NCI-H82 (cell line): ENCODE measurements at regions not wholly inside any gene's neighbourhood (a gene's known extent, or its start where the extent isn't known, plus 50 kb on each side); places are given as distances from the start of the nearest gene placed in this dataset.

Experiments used
- DNase-seq: peaks from one replicate; lab custom pipeline; 2025; lab: John Stamatoyannopoulos, UW

DNA sequence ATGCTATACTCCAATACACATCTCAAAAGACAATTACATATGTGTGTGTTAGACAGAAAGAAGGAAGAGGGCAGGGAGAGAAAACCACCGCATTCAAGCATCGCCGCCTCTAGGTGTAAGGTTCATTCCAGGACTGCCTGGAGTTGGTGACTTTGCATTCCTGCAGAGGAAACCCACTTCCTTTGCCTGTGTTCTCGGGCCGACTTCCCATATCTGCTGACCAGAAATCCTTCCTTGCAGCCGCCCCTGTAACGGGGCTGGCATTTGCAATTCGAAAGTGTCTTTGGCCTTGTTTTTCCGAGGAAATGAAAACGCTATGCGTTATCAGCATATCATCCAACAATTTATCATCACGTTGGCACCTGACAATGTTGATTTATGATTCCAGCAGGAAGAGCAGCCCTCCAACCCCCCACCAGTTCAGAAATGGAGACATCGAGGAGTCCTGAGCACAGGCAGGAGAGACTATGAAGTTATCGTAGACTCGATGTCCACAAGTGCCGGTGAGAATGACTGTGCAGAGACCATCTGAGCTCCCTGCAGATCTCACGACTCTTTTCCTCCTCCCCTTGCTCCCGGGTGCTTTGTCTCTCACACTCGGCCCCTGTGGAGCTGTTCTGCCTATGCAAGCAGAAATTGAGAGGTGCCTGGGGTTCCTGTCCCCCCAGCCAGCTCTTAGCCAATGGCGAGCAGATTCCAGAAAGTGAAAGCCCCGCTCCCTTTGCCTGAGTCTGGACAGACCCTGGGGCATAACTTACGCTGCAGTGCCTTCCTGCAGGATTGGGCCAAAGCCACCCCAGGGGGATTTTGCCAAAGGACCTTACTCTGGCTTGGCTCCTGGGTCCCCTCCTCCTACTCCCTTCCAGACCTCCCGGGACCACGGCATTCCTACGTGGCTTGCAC lies 68.9 kb upstream of the FOXK1 start:
- DNase-seq, result no peak

- DNase-seq, result no peak
Measured at GRCh38 chr7:4613846-4614548, 68.1 kb upstream of the FOXK1 start.

DNA sequence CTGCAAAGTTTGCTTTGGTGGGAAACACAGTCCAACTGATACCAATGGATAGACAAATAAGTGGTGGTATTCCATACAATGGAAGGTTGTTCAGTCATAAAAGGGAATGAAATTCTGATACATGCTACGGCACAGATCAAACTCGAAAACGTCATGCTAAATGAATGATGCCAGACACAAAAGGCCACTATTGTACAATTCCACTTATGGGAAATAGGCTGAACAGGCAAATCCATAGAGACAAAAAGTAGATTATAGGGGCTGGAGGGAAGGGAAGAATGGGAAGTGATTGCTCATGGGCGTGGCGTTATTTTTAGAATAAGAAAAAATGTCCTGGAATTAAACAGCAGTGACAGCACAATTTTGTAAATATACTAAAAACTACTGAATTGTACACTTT lies 66.0 kb upstream of the FOXK1 start:
- no peak for DNase-seq

DNA sequence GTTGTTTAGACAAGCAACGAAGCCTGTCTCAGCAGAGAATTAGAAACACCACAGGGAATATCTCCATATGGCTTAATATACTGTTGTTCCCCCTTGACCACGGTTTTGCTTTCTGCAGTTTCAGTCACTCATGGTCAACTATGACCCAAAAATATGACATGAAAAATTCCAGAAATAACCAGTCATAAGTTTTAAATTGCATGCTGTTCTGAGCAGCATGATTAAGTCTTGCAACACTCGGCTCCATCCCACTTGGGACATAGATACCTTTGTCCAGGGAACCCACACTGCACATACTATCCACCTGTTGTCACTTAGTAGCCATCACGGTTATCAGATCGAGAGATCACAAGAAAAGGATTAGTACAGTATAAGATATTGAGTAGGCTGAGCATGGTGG lies 60.7 kb upstream of the FOXK1 start:
- DNase-seq, result no peak

DNA sequence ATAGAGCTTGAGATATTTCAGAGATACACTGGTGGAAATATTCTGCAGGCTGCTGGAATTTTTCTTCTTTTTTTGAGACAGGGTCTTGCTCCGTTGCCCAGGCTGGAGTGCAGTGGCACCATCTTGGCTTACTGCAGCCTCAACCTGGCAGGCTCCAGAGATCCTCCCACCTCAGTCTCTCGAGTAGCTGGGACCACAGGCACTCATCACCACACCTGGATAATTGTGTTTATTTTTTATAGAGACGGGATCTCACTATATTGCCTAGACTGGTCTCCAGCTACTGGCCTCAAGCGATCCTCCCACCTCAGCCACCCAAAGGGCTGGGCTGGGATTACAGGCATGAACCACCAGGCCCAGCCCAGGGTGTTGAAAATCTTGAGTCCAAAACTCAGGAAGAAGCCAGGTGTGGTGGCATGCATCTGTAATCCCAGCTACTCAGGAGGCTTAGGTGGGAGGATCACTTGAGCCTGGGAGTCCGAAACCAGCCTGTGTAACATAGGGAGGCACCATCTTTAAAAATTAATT lies 55.7 kb upstream of the FOXK1 start:
- no peak for DNase-seq

- DNase-seq, result no peak
Measured at GRCh38 chr7:4629287-4629895, 52.7 kb upstream of the FOXK1 start.

DNA sequence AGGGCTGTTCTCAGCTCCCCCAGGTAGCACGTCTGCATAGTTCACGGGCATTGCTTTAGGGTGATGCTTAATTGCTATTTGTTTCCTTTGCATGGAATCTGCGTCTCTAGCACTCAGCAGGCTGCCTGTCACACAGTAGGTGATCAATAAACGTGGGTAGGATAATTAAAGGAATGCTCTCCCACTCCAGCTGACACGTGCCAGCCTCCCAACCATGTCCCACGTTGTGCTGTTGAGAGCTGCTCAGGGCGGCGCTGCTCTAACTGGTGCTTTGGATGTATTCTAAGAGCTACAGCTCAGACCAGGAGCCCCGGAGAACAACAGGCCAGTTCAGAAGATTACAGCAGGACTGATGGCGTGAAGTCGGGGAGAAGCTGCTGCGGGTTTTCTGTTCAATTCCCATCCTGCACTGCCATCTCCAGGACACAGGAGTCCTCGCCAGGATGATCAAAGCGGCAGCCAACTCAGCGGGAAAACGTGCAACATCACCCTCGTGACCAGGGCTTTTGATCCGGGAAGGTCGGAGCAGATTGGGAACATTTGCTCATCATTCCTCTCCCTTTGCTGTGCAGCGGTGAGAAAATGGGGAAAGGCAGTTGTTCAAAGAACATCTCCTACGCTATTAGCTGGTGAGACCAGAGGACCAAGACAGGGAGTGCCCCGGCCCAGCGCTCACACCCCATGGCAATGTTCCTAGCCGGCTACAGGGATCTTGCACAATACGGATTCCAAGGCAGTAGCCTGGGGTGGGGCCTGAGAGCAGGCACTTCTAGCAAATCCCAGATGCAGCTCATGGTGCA lies 50.5 kb upstream of the FOXK1 start:
- peak; percentile 81 for DNase-seq
